Suprapubic skin (tissue), 4 donors: ENCODE measurements at regions not wholly inside any gene's neighbourhood (a gene's known extent, or its start where the extent isn't known, plus 50 kb on each side); places are given as distances from the start of the nearest gene placed in this dataset.

Source experiments
- DNase-seq, 2 donors: peaks; one replicate each; pipeline ENCODE4 v3.0.0-alpha.2; 2019; ENCODE audit warnings: low spot score in 2 of 2
- H3K27ac ChIP-seq: fragments of 200-600 bp; sonication (generic); one replicate; pipeline ENCODE4 v1.5.1; 2019
- H3K27me3 ChIP-seq: fragments of 200-600 bp; sonication (generic); one replicate; pipeline ENCODE4 v1.5.1; 2019
- H3K36me3 ChIP-seq: fragments of 200-600 bp; sonication (generic); one replicate; pipeline ENCODE4 v1.5.1; 2019
- H3K4me1 ChIP-seq: fragments of 200-600 bp; sonication (generic); one replicate; pipeline ENCODE4 v1.5.1; 2019
- H3K4me3 ChIP-seq: fragments of 200-600 bp; sonication (generic); one replicate; pipeline ENCODE4 v1.5.1; 2019; ENCODE audit warnings: mild to moderate bottlenecking
- H3K9me3 ChIP-seq: fragments of 200-600 bp; sonication (generic); one replicate; pipeline ENCODE4 v1.5.1; 2019
- EP300 ChIP-seq: sonication (generic); formaldehyde crosslinking; IDR thresholded peaks from one replicate; pipeline ENCODE4 v1.6.1; 2017; ENCODE audit warnings: antibody characterized with exemption
- POLR2A ChIP-seq, 2 donors: fragments of 450-650 bp; IDR thresholded peaks; one replicate each; pipeline ENCODE4 v1.6.1; 2017; ENCODE audit warnings: antibody characterized with exemption in 2 of 2, mild to moderate bottlenecking in 2 of 2, moderate library complexity in 2 of 2
- POLR2AphosphoS5 ChIP-seq, 3 donors: sonication (generic); formaldehyde crosslinking; IDR thresholded peaks; one replicate each; pipeline ENCODE4 v1.6.1; 2017; ENCODE audit warnings: antibody characterized with exemption in 3 of 3
- WGBS: methylation state at CpG from one replicate; pipeline ENCODE4 v1.1.5; 2018; 5-methylcytosine and 5-hydroxymethylcytosine counted together
- TF ChIP-seq, protein P1 (sequence below), 2 donors: fragments of 200-600 bp in 1 of 2; fragments of 450-650 bp in 1 of 2; sonication (generic) in 1 of 2; IDR thresholded peaks; one replicate each; pipeline ENCODE4 v1.5.1; 2016 to 2019; ENCODE audit warnings: antibody characterized with exemption in 2 of 2, mild to moderate bottlenecking in 1 of 2, moderate library complexity in 1 of 2

DNA sequence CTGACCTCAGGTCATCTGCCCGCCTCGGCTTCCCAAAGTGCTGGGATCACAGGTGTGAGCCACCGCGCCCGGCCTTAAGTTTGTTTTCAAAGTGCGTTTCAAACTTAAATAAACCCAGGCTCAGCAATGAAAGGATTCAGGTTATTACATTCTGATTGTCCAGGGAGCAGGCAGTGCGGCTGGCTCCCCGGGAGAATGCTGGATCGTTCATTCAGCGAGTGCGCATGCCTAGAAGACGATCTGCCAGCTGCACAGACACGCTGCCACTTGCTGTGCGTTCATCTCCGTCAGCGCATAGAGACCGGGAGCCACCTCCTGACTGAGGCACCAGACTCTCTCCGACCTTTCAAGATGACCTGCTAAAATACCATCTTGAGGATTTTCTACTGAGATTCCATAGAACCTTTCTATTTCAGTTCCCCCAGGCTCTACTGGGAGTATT, 163.9 kb upstream of the ZNF217 start:
- no peak overlapping the region for H3K4me3 ChIP-seq
- 43% methylated on average over 18 of the region's 18 CpGs for WGBS
- no peaks in the 10 kb centered on the region for H3K9me3 ChIP-seq
- DNase-seq, result peak in 1 of 2 donors; percentile 59
- H3K36me3 ChIP-seq, result no peaks in the 10 kb centered on the region
- H3K27me3 ChIP-seq, result no peaks in the 10 kb centered on the region
- no peak for TF ChIP-seq EP300
- no peak for TF ChIP-seq POLR2A (IDR thresholded peaks at IDR 0.05)
- TF ChIP-seq, protein P1, sequence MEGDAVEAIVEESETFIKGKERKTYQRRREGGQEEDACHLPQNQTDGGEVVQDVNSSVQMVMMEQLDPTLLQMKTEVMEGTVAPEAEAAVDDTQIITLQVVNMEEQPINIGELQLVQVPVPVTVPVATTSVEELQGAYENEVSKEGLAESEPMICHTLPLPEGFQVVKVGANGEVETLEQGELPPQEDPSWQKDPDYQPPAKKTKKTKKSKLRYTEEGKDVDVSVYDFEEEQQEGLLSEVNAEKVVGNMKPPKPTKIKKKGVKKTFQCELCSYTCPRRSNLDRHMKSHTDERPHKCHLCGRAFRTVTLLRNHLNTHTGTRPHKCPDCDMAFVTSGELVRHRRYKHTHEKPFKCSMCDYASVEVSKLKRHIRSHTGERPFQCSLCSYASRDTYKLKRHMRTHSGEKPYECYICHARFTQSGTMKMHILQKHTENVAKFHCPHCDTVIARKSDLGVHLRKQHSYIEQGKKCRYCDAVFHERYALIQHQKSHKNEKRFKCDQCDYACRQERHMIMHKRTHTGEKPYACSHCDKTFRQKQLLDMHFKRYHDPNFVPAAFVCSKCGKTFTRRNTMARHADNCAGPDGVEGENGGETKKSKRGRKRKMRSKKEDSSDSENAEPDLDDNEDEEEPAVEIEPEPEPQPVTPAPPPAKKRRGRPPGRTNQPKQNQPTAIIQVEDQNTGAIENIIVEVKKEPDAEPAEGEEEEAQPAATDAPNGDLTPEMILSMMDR (IDR thresholded peaks at IDR 0.05), result no peak
- TF ChIP-seq POLR2AphosphoS5 (IDR thresholded peaks at IDR 0.05), result no peak
- peaks cover 24% of the 10 kb centered on the region for H3K4me1 ChIP-seq
- no peak overlapping the region for H3K27ac ChIP-seq

DNA sequence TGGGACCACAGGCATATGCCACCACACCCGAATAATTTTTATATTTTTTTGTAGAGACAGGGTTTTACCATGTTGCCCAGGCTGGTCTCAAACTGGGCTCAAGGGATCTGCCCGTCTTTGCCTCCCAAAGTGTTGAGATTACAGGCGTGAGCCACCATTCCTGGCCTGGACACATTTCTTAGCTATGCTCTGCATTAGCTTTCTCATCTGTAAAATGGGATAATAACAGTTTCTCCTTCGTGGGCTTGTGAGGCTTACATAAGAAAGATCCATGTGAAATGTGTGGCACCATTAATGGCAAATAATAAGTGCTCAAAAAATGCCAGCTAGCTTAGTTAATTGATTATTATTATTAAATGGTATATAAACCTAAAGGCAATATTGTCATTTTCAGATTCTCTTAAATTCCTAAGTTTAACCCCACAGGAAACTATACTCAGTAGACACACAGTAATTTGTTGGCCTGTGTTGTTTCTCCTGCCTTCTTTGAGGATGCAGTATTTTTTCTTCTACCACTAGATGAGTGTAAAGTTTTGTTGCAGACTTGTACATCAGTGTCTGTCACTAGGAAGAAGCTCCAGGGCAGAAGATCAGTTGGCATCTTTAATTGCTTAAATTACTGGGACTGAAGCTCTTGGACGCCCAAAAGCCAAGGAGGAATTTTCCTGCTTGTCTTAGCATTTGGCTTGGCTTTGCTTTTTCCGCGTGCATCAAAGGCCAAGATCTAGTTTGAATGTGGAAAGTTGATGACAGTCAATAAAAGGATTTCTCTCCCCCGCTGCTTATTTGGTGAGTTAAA, 162.3 kb upstream of the ZNF217 start:
- DNase-seq, result peak in 1 of 2 donors; percentile 16
- Histone ChIP-seq H3K4me1 (peaks cover 39% of the 10 kb centered on the region), H3K9me3 (no peaks in the 10 kb centered on the region), H3K36me3 (no peaks in the 10 kb centered on the region), H3K27ac (no peak overlapping the region), H3K4me3 (no peak overlapping the region), H3K27me3 (no peaks in the 10 kb centered on the region)
- 73% methylated on average over 8 of the region's 8 CpGs for WGBS
- TF ChIP-seq, protein P1 (IDR thresholded peaks at IDR 0.05), result no peak
- no peak for TF ChIP-seq POLR2AphosphoS5 (IDR thresholded peaks at IDR 0.05)
- TF ChIP-seq POLR2A (IDR thresholded peaks at IDR 0.05), result no peak
- TF ChIP-seq EP300, result no peak

DNA sequence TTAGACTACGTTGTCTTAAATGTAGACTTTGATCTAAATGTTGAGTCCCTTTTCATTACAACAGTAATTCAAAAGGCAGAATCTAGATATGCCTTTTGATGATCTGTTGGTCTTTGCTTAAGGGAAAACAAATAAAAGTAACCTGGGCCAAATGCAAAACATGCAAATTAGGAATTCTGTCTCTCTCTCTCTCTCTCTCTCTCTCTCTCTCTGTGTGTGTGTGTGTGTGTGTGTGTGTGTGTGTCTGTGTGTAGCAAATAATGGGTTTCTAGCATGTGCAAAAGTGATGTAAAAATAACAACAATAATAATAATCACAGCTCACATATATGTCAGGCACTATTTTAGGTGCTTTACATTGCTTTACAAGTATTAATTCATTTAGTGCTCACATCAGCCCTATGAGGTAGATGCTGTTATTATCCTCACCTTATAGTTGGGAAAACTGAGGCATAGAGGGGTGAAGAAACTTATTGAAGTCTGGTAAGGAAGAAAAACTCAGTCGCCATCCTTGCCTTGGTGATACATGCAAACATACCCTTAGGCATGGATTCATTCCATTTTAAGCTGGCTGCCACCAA, 160.3 kb upstream of the ZNF217 start:
- H3K27me3 ChIP-seq, result no peaks in the 10 kb centered on the region
- no peak for DNase-seq
- no peaks in the 10 kb centered on the region for H3K9me3 ChIP-seq
- no peak overlapping the region for H3K27ac ChIP-seq
- TF ChIP-seq POLR2A (IDR thresholded peaks at IDR 0.05) (no peak), EP300 (no peak), POLR2AphosphoS5 (IDR thresholded peaks at IDR 0.05) (no peak)
- TF ChIP-seq, protein P1 (IDR thresholded peaks at IDR 0.05), result no peak
- peaks cover 45% of the 10 kb centered on the region for H3K4me1 ChIP-seq
- H3K4me3 ChIP-seq, result no peak overlapping the region
- no peaks in the 10 kb centered on the region for H3K36me3 ChIP-seq
- WGBS, result 53% methylated on average over 2 of the region's 2 CpGs

DNA sequence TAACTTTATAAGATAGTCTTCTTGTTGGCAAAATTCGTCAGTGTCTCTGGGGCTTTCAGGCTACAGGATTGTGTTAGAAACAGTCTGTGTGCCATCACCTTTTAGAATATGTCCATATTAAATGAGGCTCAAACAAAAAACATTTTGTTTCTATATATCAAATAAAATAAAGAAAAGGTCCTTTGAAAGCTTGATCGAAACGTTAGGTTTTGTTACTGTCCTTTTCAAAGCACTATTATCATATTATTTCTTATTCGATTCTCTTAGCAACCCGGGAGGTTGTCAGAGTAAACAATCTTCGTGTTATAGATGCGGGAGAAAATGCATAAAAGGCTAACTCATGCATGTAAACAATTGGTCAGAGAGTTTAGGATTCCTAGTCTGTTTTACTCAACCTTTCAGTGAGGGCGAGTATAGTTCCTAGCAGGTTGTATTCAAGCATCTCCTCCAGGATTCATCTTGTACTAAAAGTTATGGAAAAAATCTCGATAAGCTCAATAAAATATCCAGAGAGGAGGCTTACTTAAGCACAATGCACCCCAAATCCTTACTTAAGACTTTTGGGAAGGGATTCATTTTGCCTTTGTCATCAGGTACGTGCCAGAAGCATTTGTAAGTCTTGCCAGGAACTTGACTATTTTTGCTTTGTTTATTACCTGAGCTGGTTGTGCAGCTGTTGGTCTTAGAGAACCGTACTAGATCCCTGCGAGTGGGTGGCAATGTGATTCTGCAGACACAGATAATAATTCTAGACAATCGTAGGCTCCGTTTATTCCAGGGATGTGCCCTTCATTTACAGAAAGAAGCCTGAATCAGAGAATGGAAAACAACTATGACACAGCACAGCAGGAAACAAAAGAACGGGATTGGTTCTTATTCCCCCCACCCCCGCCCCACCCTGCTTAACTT, 159.6 kb upstream of the ZNF217 start:
- 64% methylated on average over 16 of the region's 16 CpGs for WGBS
- Histone ChIP-seq H3K27ac (peak overlapping the region; percentile 56), H3K4me3 (no peak overlapping the region)

More for the DNA sequence above, 159.6 kb upstream of the ZNF217 start:
- DNase-seq, result peak; percentile 15 to 17
- Histone ChIP-seq H3K27me3 (no peaks in the 10 kb centered on the region), H3K4me1 (peaks cover 47% of the 10 kb centered on the region), H3K9me3 (no peaks in the 10 kb centered on the region), H3K36me3 (no peaks in the 10 kb centered on the region)
- no peak for TF ChIP-seq EP300
- TF ChIP-seq, protein P1 (IDR thresholded peaks at IDR 0.05), result no peak
- TF ChIP-seq POLR2AphosphoS5 (IDR thresholded peaks at IDR 0.05), result no peak
- TF ChIP-seq POLR2A (IDR thresholded peaks at IDR 0.05), result no peak
